Skeletal muscle satellite cell (primary cell): ENCODE measurements at regions not wholly inside any gene's neighbourhood (a gene's known extent, or its start where the extent isn't known, plus 50 kb on each side); places are given as distances from the start of the nearest gene placed in this dataset.

Source experiments
- H3K27me3 ChIP-seq: 2 replicates; pipeline ENCODE4 v1.7.0; 2013; ENCODE audit warnings: low read length; ENCODE audit not compliant: control insufficient read depth, insufficient read depth
- H3K36me3 ChIP-seq: 2 replicates; pipeline ENCODE4 v1.7.0; 2013; ENCODE audit warnings: mild to moderate bottlenecking, control low read depth, low read length; ENCODE audit not compliant: insufficient read depth
- H3K4me1 ChIP-seq: 2 replicates; pipeline ENCODE4 v1.7.0; 2013; ENCODE audit warnings: low read length; ENCODE audit not compliant: control insufficient read depth, insufficient read depth
- H3K4me2 ChIP-seq: 2 replicates; pipeline ENCODE4 v1.7.0; 2013; ENCODE audit warnings: mild to moderate bottlenecking, low read length
- H3K4me3 ChIP-seq: 2 replicates; pipeline ENCODE4 v1.7.0; 2013; ENCODE audit warnings: low read length
- H3K9ac ChIP-seq: 2 replicates; pipeline ENCODE4 v1.7.0; 2013; ENCODE audit warnings: mild to moderate bottlenecking, low read depth, low read length, moderate library complexity
- H3K9me3 ChIP-seq: replicated peaks from 2 replicates; pipeline ENCODE4 v1.7.0; 2013; ENCODE audit warnings: mild to moderate bottlenecking, control low read depth, low read length

DNA sequence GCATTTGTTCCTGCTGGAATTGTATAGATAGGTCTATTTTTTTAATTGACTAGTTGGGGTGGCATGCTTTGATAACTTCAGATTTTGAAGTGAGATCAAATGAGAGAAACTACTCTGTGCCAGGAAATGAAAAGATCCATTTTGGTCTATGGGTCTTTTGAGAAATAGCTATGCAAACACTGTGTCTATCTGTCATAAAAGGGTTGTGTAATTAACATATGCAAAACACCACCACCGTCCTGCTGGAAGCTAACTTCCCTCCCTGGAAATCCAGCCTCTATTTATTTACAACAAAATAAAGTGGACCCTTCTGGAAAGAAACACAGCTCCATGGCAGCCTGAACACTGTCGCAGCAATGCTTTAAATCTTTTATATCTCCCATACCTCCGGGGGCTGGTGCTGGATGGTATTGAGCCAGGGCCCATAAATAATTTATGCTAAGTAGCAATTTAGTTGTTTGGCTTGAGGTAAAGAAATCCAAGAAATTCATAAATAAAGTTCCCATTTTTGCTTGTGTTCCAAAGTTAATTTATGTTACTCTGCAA lies 244.2 kb upstream of the POU3F2 start:
- Histone ChIP-seq H3K9ac (no peak overlapping the region), H3K4me2 (no peak overlapping the region), H3K4me3 (no peak overlapping the region), H3K36me3 (no peaks in the 10 kb centered on the region), H3K4me1 (no peaks in the 10 kb centered on the region), H3K9me3 (no peaks in the 10 kb centered on the region), H3K27me3 (no peaks in the 10 kb centered on the region)

DNA sequence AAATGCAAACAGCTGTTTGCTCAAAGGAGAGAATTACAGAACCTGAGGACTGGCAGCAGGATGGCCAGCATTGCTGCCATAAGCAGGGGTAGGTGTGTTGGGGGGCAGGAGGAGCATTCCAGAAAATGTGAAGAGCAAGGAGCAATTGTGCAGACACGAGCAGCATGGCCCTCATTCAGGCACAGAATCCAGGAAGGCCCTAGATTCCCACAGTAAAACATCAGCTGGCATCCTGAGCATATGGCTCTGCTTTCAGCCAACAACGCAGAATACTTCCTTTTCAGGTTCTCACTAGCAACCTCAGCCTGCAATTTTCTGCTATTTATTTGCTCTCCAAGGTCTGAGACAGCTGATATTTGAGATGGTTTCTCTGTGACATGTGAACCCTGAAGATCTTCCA lies 243.4 kb upstream of the POU3F2 start:
- no peaks in the 10 kb centered on the region for H3K36me3 ChIP-seq
- no peaks in the 10 kb centered on the region for H3K27me3 ChIP-seq
- no peak overlapping the region for H3K4me3 ChIP-seq
- no peak overlapping the region for H3K9ac ChIP-seq
- H3K4me2 ChIP-seq = no peak overlapping the region
- H3K9me3 ChIP-seq = no peaks in the 10 kb centered on the region
- no peaks in the 10 kb centered on the region for H3K4me1 ChIP-seq

DNA sequence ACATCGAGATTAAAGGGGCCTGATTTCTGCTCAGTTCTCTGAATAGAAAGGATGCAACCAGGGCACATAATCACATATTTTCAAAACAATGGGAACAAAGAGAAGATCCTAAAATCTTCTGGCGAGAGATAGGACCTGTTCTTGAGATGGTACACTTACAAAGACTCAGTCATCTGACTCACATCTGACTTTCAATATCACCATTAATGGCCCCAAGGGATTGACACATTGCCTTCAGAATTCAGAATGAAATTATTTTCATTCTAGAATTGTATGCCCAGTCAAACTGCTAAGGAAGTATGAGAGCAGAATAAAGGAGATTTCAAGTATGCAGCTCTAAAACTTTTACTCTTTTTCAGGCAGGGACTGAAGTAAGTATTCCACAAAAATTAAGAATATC lies 240.7 kb upstream of the POU3F2 start:
- no peak overlapping the region for H3K4me2 ChIP-seq
- no peaks in the 10 kb centered on the region for H3K36me3 ChIP-seq
- H3K4me3 ChIP-seq = no peak overlapping the region
- no peaks in the 10 kb centered on the region for H3K4me1 ChIP-seq
- no peaks in the 10 kb centered on the region for H3K9me3 ChIP-seq
- no peak overlapping the region for H3K9ac ChIP-seq
- H3K27me3 ChIP-seq = no peaks in the 10 kb centered on the region

DNA sequence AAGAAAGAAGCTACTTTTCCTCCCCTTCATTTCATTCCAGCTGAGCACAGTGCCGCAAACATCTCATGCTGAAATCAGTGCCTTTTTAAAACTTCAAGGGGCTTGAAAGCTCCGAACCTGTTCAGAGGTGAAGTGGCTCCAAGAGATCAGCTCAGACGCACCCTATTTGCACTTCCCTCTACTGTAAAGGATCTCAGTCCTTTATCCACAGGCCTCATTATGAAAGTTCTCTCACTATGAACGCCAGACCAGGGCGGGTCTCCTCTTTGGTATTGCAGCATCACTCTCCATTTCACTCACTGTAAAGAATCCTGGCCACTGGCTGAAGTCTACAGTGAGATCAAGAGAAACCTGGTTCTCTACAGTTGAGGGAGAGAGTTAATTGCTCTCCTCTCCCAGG lies 232.7 kb upstream of the POU3F2 start:
- H3K9me3 ChIP-seq = no peaks in the 10 kb centered on the region
- H3K9ac ChIP-seq = no peak overlapping the region
- no peaks in the 10 kb centered on the region for H3K36me3 ChIP-seq
- no peak overlapping the region for H3K4me3 ChIP-seq
- H3K27me3 ChIP-seq = no peaks in the 10 kb centered on the region
- no peaks in the 10 kb centered on the region for H3K4me1 ChIP-seq
- H3K4me2 ChIP-seq = no peak overlapping the region

DNA sequence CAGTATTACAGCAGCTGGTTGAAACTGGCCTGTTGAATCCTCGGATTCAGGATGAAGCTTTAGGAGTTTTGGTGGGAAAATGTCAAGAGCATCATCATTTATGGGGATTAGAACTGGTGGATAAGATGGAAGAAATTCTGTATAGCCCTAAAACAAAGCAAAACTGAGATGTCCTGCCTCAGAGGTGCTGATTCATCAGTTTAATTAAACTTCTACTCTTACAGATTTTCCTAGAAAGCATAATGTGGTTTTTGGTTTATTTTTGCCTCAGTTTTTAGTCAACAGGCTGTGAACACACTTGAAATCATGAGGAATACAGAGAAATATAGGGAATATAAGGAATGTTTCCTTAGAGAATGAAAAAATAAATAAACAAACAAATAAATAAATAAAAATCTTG lies 228.7 kb upstream of the POU3F2 start:
- Histone ChIP-seq H3K9me3 (no peaks in the 10 kb centered on the region), H3K4me2 (no peak overlapping the region), H3K4me1 (no peaks in the 10 kb centered on the region), H3K27me3 (no peaks in the 10 kb centered on the region), H3K36me3 (no peaks in the 10 kb centered on the region), H3K4me3 (no peak overlapping the region), H3K9ac (no peak overlapping the region)

DNA sequence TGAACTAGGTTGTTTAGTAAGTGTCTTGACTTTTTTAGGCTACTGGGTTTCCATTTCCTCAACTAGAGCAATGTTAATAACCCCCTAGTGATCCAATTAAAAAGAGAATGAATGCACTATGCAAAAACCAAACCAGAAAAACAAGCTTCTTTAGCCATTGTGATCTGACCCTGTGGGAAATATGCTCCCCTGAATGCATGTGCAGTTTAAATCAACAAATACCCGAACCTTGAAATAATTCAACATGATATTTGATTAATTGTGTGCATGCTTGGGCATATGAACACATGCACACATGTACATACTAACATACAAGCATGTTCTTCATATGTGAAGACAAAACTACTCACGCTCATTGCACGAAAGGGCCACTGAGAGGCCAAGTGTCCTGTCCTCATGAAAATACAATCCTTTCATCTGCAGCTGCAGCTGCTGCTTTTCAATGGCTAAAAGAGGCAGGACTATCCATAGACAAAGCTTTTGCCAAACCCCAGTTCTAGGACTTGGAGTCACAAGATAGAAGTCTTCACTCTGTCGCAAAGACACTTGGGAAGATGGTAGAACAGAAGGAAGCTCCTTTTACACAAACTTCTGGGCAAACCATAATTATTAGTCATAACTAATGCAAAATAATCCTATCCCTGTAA lies 207.1 kb upstream of the POU3F2 start:
- no peaks in the 10 kb centered on the region for H3K4me1 ChIP-seq

DNA sequence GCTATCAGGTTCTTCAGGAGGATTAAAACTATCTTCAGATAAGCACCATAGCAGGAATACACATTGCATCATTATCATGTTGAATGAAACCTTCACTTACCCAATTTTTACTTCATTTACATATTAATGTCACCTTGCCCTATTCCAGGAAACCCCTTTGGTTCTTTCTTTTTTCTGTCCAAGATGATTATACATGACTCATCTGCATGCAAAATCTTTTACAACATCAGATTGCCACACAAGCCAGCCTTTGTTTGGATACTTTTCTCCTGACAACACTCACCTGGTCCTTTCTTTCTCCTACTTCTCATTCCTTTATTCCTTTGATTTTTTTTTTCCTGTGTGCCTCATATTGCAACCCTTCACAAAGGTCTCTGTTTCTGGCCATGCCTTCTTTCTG lies 200.5 kb upstream of the POU3F2 start:
- H3K27me3 ChIP-seq = no peaks in the 10 kb centered on the region
- no peaks in the 10 kb centered on the region for H3K9me3 ChIP-seq

More for the DNA sequence above, 207.1 kb upstream of the POU3F2 start:
- Histone ChIP-seq H3K27me3 (no peaks in the 10 kb centered on the region), H3K36me3 (no peaks in the 10 kb centered on the region), H3K9me3 (no peaks in the 10 kb centered on the region), H3K9ac (no peak overlapping the region), H3K4me3 (no peak overlapping the region), H3K4me2 (no peak overlapping the region)

DNA sequence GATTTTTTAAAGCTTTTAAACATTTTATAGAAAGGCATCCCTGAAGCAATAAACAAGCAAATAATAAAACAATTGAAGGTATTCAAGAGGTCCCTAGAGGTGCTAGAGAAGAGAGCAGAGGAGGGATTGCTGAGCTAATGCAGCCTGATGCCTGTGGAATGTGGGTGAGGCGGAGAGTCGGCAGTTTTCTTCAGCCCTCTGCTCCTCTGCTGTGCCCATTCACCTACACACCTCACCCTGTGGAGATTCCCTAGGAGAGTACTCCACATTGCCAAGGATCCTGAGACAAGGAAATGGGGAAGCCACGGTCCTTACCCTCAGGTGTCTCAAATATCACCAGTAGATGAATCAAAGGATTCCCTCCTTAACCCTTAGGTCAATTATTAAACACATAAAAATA lies 199.8 kb upstream of the POU3F2 start:
- H3K4me1 ChIP-seq = no peaks in the 10 kb centered on the region
- no peaks in the 10 kb centered on the region for H3K9me3 ChIP-seq
- no peak overlapping the region for H3K9ac ChIP-seq
- no peak overlapping the region for H3K4me2 ChIP-seq
- no peaks in the 10 kb centered on the region for H3K36me3 ChIP-seq
- no peak overlapping the region for H3K4me3 ChIP-seq
- H3K27me3 ChIP-seq = no peaks in the 10 kb centered on the region

More for the DNA sequence above, 200.5 kb upstream of the POU3F2 start:
- Histone ChIP-seq H3K4me3 (no peak overlapping the region), H3K4me1 (no peaks in the 10 kb centered on the region), H3K36me3 (no peaks in the 10 kb centered on the region), H3K4me2 (no peak overlapping the region), H3K9ac (no peak overlapping the region)

DNA sequence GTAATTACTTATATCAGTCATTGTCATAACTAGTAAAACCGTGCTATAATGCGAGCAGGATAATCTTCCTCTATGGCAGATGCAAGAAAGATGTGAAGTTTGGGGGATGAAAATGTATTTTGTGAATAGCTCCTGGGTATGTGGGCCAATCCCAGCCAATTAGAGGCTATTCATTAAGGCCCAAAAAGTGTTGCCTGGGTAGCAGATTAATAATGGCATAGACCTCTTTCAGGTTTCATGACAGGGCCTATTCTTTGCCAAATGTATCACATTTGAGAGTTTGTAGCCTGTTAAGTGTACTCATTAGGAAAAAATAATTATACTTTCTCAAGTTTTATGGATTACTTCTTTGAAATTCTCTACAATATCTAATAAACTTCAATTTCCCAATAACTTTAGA lies 199.2 kb upstream of the POU3F2 start:
- H3K4me2 ChIP-seq = no peak overlapping the region
- H3K36me3 ChIP-seq = no peaks in the 10 kb centered on the region
- H3K9me3 ChIP-seq = no peaks in the 10 kb centered on the region
- no peaks in the 10 kb centered on the region for H3K27me3 ChIP-seq
- H3K4me1 ChIP-seq = no peaks in the 10 kb centered on the region
- no peak overlapping the region for H3K9ac ChIP-seq
- no peak overlapping the region for H3K4me3 ChIP-seq

DNA sequence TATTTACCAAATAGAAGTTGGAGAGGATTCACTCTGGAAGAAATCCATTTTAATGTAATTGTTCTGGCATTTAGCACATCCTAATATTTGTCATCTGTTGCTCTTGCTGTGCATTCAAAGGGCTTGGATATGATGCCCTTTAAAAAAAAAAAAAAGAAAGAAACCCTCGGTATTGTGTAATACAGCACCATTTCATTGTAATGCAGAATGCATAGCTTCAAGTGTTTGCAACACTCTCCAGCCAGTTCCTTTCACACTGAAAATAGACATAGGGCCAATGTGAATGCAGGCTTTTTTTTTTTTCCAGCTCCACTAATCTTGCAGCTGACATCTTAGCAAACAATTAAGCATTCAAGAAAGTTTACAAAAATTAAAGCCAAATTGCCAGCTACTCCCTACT lies 197.4 kb upstream of the POU3F2 start:
- Histone ChIP-seq H3K4me3 (no peak overlapping the region), H3K36me3 (no peaks in the 10 kb centered on the region), H3K4me1 (no peaks in the 10 kb centered on the region), H3K9ac (no peak overlapping the region), H3K27me3 (no peaks in the 10 kb centered on the region), H3K9me3 (no peaks in the 10 kb centered on the region), H3K4me2 (no peak overlapping the region)

DNA sequence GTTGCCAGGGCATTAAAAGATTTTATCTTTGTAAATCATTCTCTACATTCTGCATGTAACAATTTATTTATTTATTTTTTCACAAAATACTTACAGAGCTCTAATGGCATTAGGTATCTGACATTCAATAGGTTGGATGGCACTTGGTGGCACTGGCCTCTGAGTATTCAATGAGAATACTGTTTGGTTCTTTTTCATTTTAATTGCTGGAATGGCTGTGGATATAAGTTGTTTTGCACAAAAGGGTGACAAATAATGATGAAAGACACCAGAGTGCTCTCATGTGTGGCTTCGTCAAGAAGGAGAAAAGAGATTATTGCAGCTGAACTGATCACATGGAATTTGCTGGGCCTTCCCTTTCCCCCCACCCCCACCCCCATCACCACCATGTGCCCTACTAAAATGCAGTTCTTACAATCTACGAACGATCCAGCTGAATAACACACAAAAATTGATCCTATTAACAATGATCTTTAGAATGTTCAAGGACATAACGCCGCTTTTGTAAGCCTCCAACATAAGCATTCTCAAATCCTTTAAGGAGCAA lies 195.2 kb upstream of the POU3F2 start:
- no peaks in the 10 kb centered on the region for H3K9me3 ChIP-seq
- H3K9ac ChIP-seq = no peak overlapping the region
- no peak overlapping the region for H3K4me3 ChIP-seq
- peaks cover 4% of the 10 kb centered on the region for H3K4me1 ChIP-seq
- H3K36me3 ChIP-seq = no peaks in the 10 kb centered on the region
- H3K4me2 ChIP-seq = no peak overlapping the region
- H3K27me3 ChIP-seq = no peaks in the 10 kb centered on the region

DNA sequence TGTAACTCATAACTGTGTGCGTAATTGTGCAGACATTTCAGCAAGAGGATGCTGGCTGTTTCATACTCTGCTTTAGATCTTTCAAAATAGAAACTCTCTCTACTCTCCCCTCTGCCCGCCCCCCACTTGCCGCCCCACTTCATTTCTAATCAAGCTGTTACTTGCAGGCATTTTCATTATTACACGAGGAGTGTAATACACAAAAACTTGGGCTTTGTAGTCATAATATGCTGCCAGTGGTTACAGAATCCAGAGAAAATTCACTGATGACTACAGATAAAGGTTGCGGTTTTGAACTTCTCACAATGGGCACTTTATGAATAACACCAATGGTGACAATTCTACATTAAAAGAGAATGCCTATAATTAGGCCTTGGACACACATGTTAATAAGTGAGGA lies 194.0 kb upstream of the POU3F2 start:
- no peak overlapping the region for H3K9ac ChIP-seq

More for the DNA sequence above, 194.0 kb upstream of the POU3F2 start:
- H3K4me2 ChIP-seq = no peak overlapping the region
- H3K27me3 ChIP-seq = no peaks in the 10 kb centered on the region
- peaks cover 4% of the 10 kb centered on the region for H3K4me1 ChIP-seq
- no peaks in the 10 kb centered on the region for H3K9me3 ChIP-seq
- H3K36me3 ChIP-seq = no peaks in the 10 kb centered on the region
- H3K4me3 ChIP-seq = no peak overlapping the region
